ENCODE measurements at regions not wholly inside any gene's neighbourhood (a gene's known extent, or its start where the extent isn't known, plus 50 kb on each side); places are given as distances from the start of the nearest gene placed in this dataset.

DNA sequence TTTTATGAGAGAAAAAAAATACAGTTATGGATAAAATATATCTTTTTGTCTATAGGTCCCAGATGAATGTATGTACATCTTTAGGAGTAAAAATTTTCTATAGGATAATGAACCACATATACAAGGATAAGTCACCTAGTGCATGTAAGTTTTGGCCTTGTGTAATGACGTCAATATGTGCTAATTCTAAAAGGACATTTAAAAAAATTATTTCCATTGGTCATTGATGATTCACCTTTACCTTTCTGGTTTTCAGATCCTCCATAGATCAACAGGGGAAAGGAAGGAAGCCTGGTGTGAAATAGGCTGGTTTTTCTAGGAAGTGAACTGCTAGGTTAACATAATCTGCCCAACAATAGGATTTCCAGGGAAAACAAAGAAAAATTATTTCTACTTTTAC lies 684.3 kb upstream of the SOX9 start:
- TF ChIP-seq EP300 (IDR thresholded peaks at IDR 0.05), result no peak
- TF ChIP-seq, protein P1, sequence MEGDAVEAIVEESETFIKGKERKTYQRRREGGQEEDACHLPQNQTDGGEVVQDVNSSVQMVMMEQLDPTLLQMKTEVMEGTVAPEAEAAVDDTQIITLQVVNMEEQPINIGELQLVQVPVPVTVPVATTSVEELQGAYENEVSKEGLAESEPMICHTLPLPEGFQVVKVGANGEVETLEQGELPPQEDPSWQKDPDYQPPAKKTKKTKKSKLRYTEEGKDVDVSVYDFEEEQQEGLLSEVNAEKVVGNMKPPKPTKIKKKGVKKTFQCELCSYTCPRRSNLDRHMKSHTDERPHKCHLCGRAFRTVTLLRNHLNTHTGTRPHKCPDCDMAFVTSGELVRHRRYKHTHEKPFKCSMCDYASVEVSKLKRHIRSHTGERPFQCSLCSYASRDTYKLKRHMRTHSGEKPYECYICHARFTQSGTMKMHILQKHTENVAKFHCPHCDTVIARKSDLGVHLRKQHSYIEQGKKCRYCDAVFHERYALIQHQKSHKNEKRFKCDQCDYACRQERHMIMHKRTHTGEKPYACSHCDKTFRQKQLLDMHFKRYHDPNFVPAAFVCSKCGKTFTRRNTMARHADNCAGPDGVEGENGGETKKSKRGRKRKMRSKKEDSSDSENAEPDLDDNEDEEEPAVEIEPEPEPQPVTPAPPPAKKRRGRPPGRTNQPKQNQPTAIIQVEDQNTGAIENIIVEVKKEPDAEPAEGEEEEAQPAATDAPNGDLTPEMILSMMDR (IDR thresholded peaks at IDR 0.05), result no peak
- no peak for TF ChIP-seq SMC3 (IDR thresholded peaks at IDR 0.05)
- no peak for TF ChIP-seq KDM1A (IDR thresholded peaks at IDR 0.05; ENCODE audit: low read depth)
- TF ChIP-seq KDM5A (IDR thresholded peaks at IDR 0.05), result no peak
- no peak for TF ChIP-seq POLR2A (IDR thresholded peaks at IDR 0.05; ENCODE audit: low read length)
- no peak for TF ChIP-seq MYC (IDR thresholded peaks at IDR 0.05; ENCODE audit: borderline replicate concordance, low read length)
- TF ChIP-seq JUN (IDR thresholded peaks at IDR 0.05), result no peak
- TF ChIP-seq CEBPB (IDR thresholded peaks at IDR 0.05), result no peak
- TF ChIP-seq NFE2L2 (conservative IDR thresholded peaks at IDR 0.05; ENCODE audit: low read length), result no peak
- TF ChIP-seq BHLHE40 (IDR thresholded peaks at IDR 0.05; ENCODE audit: low read depth, low read length), result no peak
- no peak for TF ChIP-seq HMGXB4 (CRISPR knock-in tag; IDR thresholded peaks at IDR 0.05; ENCODE audit: borderline replicate concordance)
- no peak for TF ChIP-seq RAD21 (conservative IDR thresholded peaks at IDR 0.05 in 1 of 2, IDR thresholded peaks at IDR 0.05 in 1 of 2)
